ENCODE measurements at regions not wholly inside any gene's neighbourhood (a gene's known extent, or its start where the extent isn't known, plus 50 kb on each side); places are given as distances from the start of the nearest gene placed in this dataset.

DNA sequence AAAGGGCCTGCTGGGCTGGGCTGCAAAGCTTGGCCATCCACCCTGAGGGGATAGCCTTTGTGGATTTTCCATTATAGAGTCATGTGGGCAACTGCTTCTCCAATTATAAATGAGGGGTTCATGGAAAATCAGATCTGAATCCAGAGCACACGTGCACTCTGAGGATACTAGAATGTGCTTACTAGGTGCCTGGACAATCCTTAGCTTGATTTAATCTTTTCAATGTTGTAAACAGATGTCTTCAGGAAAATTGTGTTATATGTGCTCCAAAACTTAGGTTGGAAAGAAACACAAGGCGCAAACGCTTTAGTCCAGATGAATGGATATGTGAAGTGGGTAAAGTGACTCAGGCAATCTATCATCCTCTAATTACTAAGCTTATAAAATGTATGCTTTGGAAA lies 92.0 kb downstream of the SLC17A6 start:
- TF ChIP-seq, protein P1, sequence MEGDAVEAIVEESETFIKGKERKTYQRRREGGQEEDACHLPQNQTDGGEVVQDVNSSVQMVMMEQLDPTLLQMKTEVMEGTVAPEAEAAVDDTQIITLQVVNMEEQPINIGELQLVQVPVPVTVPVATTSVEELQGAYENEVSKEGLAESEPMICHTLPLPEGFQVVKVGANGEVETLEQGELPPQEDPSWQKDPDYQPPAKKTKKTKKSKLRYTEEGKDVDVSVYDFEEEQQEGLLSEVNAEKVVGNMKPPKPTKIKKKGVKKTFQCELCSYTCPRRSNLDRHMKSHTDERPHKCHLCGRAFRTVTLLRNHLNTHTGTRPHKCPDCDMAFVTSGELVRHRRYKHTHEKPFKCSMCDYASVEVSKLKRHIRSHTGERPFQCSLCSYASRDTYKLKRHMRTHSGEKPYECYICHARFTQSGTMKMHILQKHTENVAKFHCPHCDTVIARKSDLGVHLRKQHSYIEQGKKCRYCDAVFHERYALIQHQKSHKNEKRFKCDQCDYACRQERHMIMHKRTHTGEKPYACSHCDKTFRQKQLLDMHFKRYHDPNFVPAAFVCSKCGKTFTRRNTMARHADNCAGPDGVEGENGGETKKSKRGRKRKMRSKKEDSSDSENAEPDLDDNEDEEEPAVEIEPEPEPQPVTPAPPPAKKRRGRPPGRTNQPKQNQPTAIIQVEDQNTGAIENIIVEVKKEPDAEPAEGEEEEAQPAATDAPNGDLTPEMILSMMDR (IDR thresholded peaks at IDR 0.05; ENCODE audit: control extremely low read depth in 1 of 3, insufficient read depth in 1 of 3, low read depth in 1 of 3, low read length in 3 of 3) = no peak
- no peak for TF ChIP-seq RXRA (IDR thresholded peaks at IDR 0.05; ENCODE audit: insufficient read depth, low read depth, low read length)
- no peak for TF ChIP-seq TAF1 (IDR thresholded peaks at IDR 0.05; ENCODE audit: low read depth, low read length)
- no peak for TF ChIP-seq CREB1 (IDR thresholded peaks at IDR 0.05)
- no peak for TF ChIP-seq KDM1A (IDR thresholded peaks at IDR 0.05; ENCODE audit: borderline replicate concordance, low read length)
- no peak for TF ChIP-seq EZH2 (IDR thresholded peaks at IDR 0.05; ENCODE audit: low read depth, low read length, severe bottlenecking)
- no peak for TF ChIP-seq TBP (IDR thresholded peaks at IDR 0.05; ENCODE audit: low read depth, low read length)
- TF ChIP-seq SP2 (IDR thresholded peaks at IDR 0.05; ENCODE audit: low read length) = no peak
- TF ChIP-seq, protein P2, sequence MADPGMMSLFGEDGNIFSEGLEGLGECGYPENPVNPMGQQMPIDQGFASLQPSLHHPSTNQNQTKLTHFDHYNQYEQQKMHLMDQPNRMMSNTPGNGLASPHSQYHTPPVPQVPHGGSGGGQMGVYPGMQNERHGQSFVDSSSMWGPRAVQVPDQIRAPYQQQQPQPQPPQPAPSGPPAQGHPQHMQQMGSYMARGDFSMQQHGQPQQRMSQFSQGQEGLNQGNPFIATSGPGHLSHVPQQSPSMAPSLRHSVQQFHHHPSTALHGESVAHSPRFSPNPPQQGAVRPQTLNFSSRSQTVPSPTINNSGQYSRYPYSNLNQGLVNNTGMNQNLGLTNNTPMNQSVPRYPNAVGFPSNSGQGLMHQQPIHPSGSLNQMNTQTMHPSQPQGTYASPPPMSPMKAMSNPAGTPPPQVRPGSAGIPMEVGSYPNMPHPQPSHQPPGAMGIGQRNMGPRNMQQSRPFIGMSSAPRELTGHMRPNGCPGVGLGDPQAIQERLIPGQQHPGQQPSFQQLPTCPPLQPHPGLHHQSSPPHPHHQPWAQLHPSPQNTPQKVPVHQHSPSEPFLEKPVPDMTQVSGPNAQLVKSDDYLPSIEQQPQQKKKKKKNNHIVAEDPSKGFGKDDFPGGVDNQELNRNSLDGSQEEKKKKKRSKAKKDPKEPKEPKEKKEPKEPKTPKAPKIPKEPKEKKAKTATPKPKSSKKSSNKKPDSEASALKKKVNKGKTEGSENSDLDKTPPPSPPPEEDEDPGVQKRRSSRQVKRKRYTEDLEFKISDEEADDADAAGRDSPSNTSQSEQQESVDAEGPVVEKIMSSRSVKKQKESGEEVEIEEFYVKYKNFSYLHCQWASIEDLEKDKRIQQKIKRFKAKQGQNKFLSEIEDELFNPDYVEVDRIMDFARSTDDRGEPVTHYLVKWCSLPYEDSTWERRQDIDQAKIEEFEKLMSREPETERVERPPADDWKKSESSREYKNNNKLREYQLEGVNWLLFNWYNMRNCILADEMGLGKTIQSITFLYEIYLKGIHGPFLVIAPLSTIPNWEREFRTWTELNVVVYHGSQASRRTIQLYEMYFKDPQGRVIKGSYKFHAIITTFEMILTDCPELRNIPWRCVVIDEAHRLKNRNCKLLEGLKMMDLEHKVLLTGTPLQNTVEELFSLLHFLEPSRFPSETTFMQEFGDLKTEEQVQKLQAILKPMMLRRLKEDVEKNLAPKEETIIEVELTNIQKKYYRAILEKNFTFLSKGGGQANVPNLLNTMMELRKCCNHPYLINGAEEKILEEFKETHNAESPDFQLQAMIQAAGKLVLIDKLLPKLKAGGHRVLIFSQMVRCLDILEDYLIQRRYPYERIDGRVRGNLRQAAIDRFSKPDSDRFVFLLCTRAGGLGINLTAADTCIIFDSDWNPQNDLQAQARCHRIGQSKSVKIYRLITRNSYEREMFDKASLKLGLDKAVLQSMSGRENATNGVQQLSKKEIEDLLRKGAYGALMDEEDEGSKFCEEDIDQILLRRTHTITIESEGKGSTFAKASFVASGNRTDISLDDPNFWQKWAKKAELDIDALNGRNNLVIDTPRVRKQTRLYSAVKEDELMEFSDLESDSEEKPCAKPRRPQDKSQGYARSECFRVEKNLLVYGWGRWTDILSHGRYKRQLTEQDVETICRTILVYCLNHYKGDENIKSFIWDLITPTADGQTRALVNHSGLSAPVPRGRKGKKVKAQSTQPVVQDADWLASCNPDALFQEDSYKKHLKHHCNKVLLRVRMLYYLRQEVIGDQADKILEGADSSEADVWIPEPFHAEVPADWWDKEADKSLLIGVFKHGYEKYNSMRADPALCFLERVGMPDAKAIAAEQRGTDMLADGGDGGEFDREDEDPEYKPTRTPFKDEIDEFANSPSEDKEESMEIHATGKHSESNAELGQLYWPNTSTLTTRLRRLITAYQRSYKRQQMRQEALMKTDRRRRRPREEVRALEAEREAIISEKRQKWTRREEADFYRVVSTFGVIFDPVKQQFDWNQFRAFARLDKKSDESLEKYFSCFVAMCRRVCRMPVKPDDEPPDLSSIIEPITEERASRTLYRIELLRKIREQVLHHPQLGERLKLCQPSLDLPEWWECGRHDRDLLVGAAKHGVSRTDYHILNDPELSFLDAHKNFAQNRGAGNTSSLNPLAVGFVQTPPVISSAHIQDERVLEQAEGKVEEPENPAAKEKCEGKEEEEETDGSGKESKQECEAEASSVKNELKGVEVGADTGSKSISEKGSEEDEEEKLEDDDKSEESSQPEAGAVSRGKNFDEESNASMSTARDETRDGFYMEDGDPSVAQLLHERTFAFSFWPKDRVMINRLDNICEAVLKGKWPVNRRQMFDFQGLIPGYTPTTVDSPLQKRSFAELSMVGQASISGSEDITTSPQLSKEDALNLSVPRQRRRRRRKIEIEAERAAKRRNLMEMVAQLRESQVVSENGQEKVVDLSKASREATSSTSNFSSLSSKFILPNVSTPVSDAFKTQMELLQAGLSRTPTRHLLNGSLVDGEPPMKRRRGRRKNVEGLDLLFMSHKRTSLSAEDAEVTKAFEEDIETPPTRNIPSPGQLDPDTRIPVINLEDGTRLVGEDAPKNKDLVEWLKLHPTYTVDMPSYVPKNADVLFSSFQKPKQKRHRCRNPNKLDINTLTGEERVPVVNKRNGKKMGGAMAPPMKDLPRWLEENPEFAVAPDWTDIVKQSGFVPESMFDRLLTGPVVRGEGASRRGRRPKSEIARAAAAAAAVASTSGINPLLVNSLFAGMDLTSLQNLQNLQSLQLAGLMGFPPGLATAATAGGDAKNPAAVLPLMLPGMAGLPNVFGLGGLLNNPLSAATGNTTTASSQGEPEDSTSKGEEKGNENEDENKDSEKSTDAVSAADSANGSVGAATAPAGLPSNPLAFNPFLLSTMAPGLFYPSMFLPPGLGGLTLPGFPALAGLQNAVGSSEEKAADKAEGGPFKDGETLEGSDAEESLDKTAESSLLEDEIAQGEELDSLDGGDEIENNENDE (IDR thresholded peaks at IDR 0.05; ENCODE audit: insufficient replicate concordance, low read length) = no peak
- no peak for TF ChIP-seq POLR2A (IDR thresholded peaks at IDR 0.05; ENCODE audit: control extremely low read depth in 1 of 2, low read depth in 2 of 2, low read length in 2 of 2)
- TF ChIP-seq RAD21 (IDR thresholded peaks at IDR 0.05 in 1 of 2, conservative IDR thresholded peaks at IDR 0.05 in 1 of 2; ENCODE audit: low read depth in 2 of 2, low read length in 2 of 2) = no peak
- TF ChIP-seq ATF2 (IDR thresholded peaks at IDR 0.05; ENCODE audit: low read length) = no peak
- no peak for TF ChIP-seq EP300 (IDR thresholded peaks at IDR 0.05; ENCODE audit: borderline replicate concordance in 1 of 2, low read depth in 2 of 2, low read length in 2 of 2)

Measured in H1 (cell line).